Spinal cord (tissue), 9 donors: ENCODE measurements at regions not wholly inside any gene's neighbourhood (a gene's known extent, or its start where the extent isn't known, plus 50 kb on each side); places are given as distances from the start of the nearest gene placed in this dataset.

Experiments
- DNase-seq, 6 donors: peaks; one replicate each; pipeline versions ENCODE4 v3.0.0 to v3.0.0-alpha.2; 2013 to 2015; ENCODE audit warnings: low spot score in 6 of 6, low read depth in 4 of 6
- H3K27ac ChIP-seq: one replicate; pipeline ENCODE4 v1.5.1; 2013; ENCODE audit warnings: low read depth, low read length, control low read depth
- H3K27me3 ChIP-seq: one replicate; pipeline ENCODE4 v1.6.1; 2013; ENCODE audit warnings: low read length; ENCODE audit not compliant: control insufficient read depth, insufficient read depth
- H3K36me3 ChIP-seq: one replicate; pipeline ENCODE4 v1.6.1; 2013; ENCODE audit warnings: low read length; ENCODE audit not compliant: control insufficient read depth, insufficient read depth
- H3K4me1 ChIP-seq: one replicate; pipeline ENCODE4 v1.6.1; 2013; ENCODE audit warnings: low read length; ENCODE audit not compliant: control insufficient read depth, insufficient read depth
- H3K4me3 ChIP-seq: one replicate; pipeline ENCODE4 v1.5.1; 2013; ENCODE audit warnings: low read depth, low read length, control low read depth
- H3K9me3 ChIP-seq: one replicate; pipeline ENCODE4 v1.6.1; 2013; ENCODE audit warnings: low read length; ENCODE audit not compliant: control insufficient read depth, insufficient read depth
- WGBS: methylation state at CpG from one replicate; pipeline ENCODE4 v1.1.5; 2013; ENCODE audit warnings: missing lambda C conversion rate; ENCODE audit not compliant: insufficient coverage; 5-methylcytosine and 5-hydroxymethylcytosine counted together
- donor health status: healthy.

GRCh38 chr6:157755746-157756411 is 67.2 kb upstream of the SNX9 start:
- DNase-seq, result peak in 1 of 6 donors; percentile 20
- WGBS, result 58% methylated on average over 2 of the region's 3 CpGs

DNA sequence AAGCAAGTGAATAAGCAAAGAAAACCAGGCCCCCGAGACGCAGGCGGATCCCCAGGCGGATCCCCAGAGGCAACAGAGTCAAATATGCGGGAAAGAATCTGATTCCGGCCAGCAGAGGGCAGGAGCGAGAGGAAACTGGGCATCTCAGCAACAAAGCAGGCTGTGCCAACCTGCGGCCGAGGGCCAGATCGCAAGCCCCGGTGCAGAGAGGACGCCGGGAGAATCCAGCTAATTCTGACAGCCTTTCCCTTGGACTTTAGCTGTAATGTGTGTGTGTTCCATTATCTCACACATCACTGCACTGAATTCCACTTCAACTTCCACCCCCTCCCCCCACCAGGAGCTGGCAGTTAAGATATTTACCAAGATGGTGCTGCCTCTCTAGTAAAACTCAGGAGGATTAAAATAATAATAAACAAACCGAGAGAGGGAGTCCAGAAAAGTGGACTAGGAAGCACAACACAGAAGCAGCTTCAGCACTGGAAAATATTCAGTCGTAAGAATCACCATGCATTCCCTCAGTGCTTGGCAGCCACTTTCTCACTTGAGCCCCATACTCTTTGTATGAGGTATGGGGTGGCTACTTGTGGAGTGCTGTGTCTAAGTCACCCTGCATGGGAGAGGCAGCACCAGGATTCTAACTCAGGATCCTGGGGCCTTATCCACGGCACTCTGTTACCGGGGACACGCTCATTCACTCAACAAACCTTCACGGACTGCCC is 66.2 kb upstream of the SNX9 start:
- H3K4me1 ChIP-seq, result peaks cover 17% of the 10 kb centered on the region
- H3K27me3 ChIP-seq, result no peaks in the 10 kb centered on the region
- H3K27ac ChIP-seq, result no peak overlapping the region

More at GRCh38 chr6:157755746-157756411, 67.2 kb upstream of the SNX9 start:
- Histone ChIP-seq H3K27ac (no peak overlapping the region), H3K27me3 (no peaks in the 10 kb centered on the region), H3K4me3 (no peak overlapping the region), H3K36me3 (no peaks in the 10 kb centered on the region), H3K4me1 (peaks cover 14% of the 10 kb centered on the region), H3K9me3 (no peaks in the 10 kb centered on the region)

DNA sequence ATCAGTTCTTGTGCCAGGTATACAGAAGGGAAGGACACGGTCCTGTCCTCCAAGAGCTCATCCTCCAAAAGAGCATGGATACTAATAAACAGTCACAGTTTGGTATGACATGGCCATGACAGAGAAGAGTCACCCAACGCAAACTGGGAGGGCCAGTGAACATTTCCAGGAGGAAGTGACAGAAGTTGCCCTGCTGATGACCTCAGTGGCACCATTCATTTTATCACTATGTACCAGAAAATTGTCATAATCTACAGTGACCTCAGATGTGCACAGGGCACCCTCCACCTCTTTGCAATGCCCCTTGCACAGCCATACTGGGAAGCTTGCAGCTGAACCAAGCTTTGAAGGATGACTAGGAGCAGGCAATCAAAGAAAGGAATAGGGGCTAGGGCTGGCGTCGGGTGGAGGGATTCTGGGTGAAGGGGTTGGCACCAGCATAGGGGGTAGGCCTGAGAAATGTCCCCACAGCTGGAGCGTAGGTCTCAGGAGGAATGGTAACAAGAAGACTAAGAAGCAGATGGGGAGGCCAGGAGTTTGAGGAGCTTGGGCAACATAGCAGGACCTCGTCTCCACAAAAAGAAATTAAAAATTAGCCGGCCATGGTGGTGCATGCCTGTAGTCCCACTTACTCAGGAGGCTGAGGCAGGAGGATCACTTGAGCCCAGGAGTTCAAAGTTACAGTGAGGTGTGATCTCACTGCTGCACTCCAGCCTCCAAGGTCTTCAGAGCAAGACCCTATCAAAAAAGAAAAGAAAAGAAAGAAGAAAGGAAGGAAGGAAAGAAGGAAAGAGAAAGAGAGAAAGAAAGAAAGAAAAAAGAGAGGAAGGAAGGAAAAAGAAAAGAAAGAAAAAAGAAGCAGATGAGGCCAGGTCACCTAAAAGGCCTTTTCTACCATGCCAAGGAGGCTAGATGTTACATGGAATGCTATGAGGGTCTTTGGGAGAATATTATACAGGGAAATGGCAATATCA is 65.3 kb upstream of the SNX9 start:
- no peaks in the 10 kb centered on the region for H3K9me3 ChIP-seq
- no peaks in the 10 kb centered on the region for H3K27me3 ChIP-seq
- DNase-seq, result no peak
- WGBS, result 95% methylated on average over 6 of the region's 7 CpGs
- no peaks in the 10 kb centered on the region for H3K36me3 ChIP-seq
- H3K4me3 ChIP-seq, result no peak overlapping the region
- H3K4me1 ChIP-seq, result peaks cover 18% of the 10 kb centered on the region
- H3K27ac ChIP-seq, result no peak overlapping the region

More for the DNA sequence above, 66.2 kb upstream of the SNX9 start:
- WGBS, result 28% methylated on average over 13 of the region's 19 CpGs
- Histone ChIP-seq H3K36me3 (no peaks in the 10 kb centered on the region), H3K9me3 (no peaks in the 10 kb centered on the region), H3K4me3 (no peak overlapping the region)
- DNase-seq, result peak; percentile 65 to 95 (median 82)

GRCh38 chr6:157758516-157759023 is 64.5 kb upstream of the SNX9 start:
- DNase-seq, result no peak
- WGBS, result 98% methylated on average over 6 of the region's 7 CpGs
- no peaks in the 10 kb centered on the region for H3K36me3 ChIP-seq
- no peaks in the 10 kb centered on the region for H3K9me3 ChIP-seq
- no peak overlapping the region for H3K27ac ChIP-seq
- no peak overlapping the region for H3K4me3 ChIP-seq
- no peaks in the 10 kb centered on the region for H3K27me3 ChIP-seq
- H3K4me1 ChIP-seq, result peaks cover 25% of the 10 kb centered on the region

DNA sequence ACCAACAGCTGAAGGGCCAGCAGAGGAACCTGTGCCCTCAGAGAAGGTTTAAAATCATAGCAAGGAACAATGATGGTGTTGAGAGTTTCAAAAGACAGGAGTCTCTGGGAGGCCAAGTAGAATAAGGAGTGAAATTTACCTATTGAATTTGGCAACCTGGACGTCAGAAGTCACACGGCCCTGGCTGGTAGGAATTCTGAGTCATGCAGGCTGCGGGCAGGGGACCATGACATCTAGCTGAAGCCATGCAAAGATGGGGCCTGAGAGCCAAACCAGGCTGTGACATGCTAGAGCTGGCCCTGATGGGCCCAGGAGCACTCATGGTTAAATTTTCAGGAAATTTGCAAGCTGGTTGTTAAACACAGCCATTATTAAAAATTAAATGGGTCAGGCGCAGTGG is 64.0 kb upstream of the SNX9 start:
- H3K4me3 ChIP-seq, result no peak overlapping the region
- H3K9me3 ChIP-seq, result no peaks in the 10 kb centered on the region
- H3K4me1 ChIP-seq, result peaks cover 26% of the 10 kb centered on the region
- H3K27ac ChIP-seq, result no peak overlapping the region
- H3K36me3 ChIP-seq, result no peaks in the 10 kb centered on the region
- no peaks in the 10 kb centered on the region for H3K27me3 ChIP-seq
- 95% methylated on average over 4 of the region's 4 CpGs for WGBS
- no peak for DNase-seq

DNA sequence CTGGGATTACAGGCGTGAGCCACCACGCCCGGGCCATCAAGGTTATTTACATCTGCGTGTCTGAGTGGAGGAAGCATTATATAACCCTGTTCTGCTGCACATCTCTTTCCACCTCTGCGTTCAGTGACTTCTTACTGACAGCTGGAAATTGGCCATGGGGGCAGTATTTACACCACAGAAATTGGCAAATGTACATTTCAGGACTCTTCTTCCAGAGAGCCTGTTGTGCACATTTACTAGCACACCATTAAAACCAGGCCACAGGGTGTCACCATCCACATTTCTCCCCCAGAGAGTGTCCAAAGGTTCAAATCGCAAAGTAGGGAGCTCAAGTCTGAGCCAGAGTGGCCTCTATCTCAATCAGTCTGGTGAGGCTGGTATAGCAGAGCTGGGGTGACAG is 62.9 kb upstream of the SNX9 start:
- H3K27ac ChIP-seq, result no peak overlapping the region
- H3K4me1 ChIP-seq, result peaks cover 29% of the 10 kb centered on the region
- no peaks in the 10 kb centered on the region for H3K27me3 ChIP-seq
- no peak for DNase-seq
- no peaks in the 10 kb centered on the region for H3K36me3 ChIP-seq
- H3K9me3 ChIP-seq, result no peaks in the 10 kb centered on the region
- no peak overlapping the region for H3K4me3 ChIP-seq
- 91% methylated on average over 4 of the region's 6 CpGs for WGBS

GRCh38 chr6:157760589-157761330 is 62.3 kb upstream of the SNX9 start:
- no peak for DNase-seq
- no peaks in the 10 kb centered on the region for H3K9me3 ChIP-seq
- no peak overlapping the region for H3K27ac ChIP-seq
- WGBS, result 94% methylated on average over 2 of the region's 7 CpGs
- H3K4me3 ChIP-seq, result no peak overlapping the region
- peaks cover 29% of the 10 kb centered on the region for H3K4me1 ChIP-seq
- H3K36me3 ChIP-seq, result no peaks in the 10 kb centered on the region
- no peaks in the 10 kb centered on the region for H3K27me3 ChIP-seq

GRCh38 chr6:157761331-157761921 is 61.6 kb upstream of the SNX9 start:
- no peak for DNase-seq
- H3K27me3 ChIP-seq, result no peaks in the 10 kb centered on the region
- no peak overlapping the region for H3K27ac ChIP-seq
- no peaks in the 10 kb centered on the region for H3K36me3 ChIP-seq
- no peaks in the 10 kb centered on the region for H3K9me3 ChIP-seq
- peaks cover 28% of the 10 kb centered on the region for H3K4me1 ChIP-seq
- 87% methylated on average over 12 of the region's 12 CpGs for WGBS
- H3K4me3 ChIP-seq, result no peak overlapping the region
